OCI-LY1 (cell line): ENCODE measurements at regions not wholly inside any gene's neighbourhood (a gene's known extent, or its start where the extent isn't known, plus 50 kb on each side); places are given as distances from the start of the nearest gene placed in this dataset.

Experiments
- CTCF ChIP-seq: fragments of 200-600 bp; sonication (generic), shearing (Covaris generic); IDR thresholded peaks from 2 replicates; pipeline ENCODE4 v1.5.1; 2017; ENCODE audit warnings: mild to moderate bottlenecking, antibody characterized with exemption, low read length, moderate library complexity, mixed read lengths
- EZH2 ChIP-seq: fragments of 200-600 bp; sonication (generic), shearing (Covaris generic); IDR thresholded peaks from 2 replicates; pipeline ENCODE4 v1.8.0; 2017; ENCODE audit warnings: borderline replicate concordance, mixed run types, mild to moderate bottlenecking, antibody characterized with exemption, low read length, moderate library complexity, mixed read lengths

GRCh38 chr3:6251612-6252400 is 609.1 kb upstream of the GRM7 start:
- TF ChIP-seq CTCF (no peak), EZH2 (no peak)
